HG02623 (cell line): ENCODE measurements at regions not wholly inside any gene's neighbourhood (a gene's known extent, or its start where the extent isn't known, plus 50 kb on each side); places are given as distances from the start of the nearest gene placed in this dataset.
"Not testable (repeated sequence)": the region's sequence is repeated elsewhere in the genome, so short reads cannot be mapped to it uniquely, and the experiment has no call there.

Experiments used
- ATAC-seq: cut with Tn5 transposase; IDR thresholded peaks from one replicate; pipeline ENCODE4 v1.9.1; 2021; ENCODE audit warnings: moderate library complexity; ENCODE audit not compliant: unreplicated experiment

DNA sequence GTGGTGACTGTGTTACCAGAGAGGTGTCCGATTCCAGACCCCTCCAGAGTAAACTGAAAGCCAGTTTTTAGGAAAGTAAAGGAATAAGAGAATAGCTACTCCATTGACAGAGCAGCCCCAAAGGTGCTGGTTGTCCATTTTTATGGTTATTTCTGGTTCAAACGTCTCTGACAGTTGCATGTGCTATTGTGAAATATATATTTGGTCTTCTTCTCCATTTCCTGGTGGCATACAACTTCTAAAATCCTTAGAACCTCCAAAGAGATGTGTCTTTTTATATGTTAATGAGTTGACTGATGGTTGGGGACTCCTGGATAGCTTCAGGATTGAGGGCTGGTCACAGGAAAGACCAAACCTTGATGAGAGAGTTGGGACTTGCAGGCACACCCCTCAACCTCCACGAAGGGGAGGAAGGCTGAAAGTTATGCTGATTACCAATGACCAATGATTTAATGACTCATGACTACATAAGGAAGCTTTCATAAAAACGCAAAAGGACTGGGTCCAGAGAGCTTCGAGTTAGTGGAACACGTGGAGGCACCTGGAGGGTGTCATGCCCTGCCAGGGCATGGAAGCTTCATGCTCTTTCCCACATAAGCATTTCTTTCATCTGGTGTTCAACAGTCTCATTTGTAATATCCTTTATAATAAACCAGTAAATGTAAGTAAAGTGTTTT lies 100.7 kb downstream of the SLC16A1 start:
- no peak for ATAC-seq

DNA sequence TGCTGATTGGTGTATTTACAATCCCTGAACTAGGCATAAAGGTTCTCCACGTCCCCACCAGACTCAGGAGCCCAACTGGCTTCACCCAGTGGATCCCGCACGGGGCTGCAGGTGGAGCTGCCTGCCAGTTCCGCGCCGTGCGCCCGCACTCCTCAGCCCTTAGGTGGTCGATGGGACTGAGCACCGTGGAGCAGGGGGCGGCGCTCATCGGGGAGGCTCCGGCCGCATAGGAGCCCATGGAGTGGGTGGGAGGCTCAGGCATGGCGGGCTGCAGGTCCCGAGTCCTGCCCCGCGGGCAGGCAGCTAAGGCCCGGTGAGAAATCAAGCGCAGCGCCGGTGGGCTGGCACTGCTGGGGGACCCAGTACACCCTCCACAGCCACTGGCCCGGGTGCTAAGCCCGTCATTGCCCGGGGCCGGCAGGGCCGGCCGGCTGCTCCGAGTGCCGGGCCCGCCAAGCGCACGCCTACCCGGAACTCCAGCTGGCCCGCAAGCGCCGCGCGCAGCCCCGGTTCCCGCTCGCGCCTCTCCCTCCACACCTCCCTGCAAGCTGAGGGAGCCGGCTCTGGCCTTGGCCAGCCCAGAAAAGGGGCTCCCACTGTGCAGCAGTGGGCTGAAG lies 101.5 kb downstream of the SLC16A1 start:
- not testable (repeated sequence) for ATAC-seq

DNA sequence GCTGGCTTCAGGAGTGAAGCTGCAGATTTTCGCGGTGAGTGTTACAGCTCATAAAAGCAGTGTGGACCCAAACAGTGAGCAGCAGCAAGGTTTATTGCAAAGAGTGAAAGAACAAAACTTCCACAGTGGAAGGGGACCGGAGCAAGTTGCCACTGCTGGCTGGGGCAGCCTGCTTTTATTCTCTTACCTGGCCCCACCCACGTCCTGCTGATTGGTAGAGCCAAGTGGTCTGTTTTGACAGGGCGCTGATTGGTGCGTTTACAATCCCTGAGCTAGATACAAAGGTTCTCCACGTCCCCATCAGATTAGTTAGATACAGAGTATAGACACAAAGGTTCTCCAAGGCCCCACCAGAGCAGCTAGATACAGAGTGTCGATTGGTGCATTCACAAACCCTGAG lies 102.1 kb downstream of the SLC16A1 start:
- not testable (repeated sequence) for ATAC-seq

DNA sequence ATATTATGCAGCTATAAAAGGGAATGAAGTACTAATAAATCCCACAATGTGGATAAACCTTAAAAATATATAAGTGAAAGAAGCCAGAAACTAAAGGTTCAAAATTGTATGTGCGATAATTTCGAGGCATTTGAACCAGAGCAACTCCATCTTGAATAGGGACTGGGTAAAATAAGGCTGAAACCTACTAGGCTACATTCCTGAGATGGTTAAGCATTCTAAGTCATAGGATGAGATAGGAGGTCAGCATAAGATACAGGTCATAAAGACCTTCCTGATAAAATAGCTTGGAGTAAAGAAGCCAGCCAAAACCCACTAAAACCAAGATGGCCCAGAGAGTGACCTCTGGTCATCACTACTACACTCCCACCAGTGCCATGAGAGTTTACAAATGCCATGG lies 103.1 kb downstream of the SLC16A1 start:
- no peak for ATAC-seq

DNA sequence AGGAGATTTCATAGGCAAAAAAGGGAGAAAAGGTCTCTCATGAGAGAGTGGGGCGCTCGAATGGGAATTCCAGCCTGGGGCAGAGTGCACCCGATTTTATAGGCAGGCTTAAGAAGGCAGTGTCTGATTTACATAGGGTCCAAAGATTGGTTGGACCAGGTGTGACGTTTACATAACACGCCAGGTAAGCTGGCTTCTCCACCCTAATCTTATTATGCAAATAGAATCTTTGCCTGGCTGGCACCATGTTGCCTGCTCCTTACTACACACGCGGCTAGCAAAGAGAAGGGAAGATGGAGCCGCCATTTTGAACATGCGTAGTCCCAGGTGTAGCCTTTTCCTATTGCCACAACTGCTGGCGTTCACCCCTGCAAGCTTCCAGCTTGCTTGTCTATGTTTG lies 103.7 kb downstream of the SLC16A1 start:
- ATAC-seq = no peak

DNA sequence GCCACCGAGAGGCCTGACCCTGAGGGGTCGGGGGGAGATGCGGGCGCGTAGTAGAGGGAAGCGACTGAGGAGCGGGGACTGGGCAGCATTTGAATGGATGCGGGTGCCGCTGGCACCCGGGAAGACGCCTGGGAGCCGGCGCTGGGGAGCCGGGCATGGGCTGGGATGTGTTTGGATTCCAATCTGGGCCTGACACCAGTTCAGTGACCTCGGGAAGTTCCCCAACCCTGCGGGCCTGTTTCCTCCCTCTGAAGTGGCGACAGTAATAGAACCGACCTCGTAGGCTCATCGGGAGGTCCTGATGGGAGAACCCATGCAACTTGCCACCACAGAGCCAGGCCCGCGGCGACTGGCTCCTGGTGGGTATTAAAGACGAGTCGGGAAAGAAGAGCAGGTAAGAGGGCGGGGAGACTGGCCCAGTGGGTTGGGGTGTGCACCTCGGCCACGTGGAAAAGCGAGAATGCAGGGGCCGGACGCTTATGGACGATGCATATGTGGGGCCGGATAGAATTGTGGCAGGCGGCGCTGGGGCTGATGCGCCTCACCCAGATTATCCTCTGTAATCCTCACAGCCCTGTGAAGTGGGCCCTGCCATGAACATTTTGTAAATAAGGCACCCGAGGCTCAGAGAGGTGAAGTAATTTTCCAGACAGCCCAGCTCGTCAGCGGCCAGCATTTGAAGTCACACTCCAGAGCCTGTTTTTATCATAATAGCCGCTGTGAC lies 105.8 kb downstream of the SLC16A1 start:
- no peak for ATAC-seq

DNA sequence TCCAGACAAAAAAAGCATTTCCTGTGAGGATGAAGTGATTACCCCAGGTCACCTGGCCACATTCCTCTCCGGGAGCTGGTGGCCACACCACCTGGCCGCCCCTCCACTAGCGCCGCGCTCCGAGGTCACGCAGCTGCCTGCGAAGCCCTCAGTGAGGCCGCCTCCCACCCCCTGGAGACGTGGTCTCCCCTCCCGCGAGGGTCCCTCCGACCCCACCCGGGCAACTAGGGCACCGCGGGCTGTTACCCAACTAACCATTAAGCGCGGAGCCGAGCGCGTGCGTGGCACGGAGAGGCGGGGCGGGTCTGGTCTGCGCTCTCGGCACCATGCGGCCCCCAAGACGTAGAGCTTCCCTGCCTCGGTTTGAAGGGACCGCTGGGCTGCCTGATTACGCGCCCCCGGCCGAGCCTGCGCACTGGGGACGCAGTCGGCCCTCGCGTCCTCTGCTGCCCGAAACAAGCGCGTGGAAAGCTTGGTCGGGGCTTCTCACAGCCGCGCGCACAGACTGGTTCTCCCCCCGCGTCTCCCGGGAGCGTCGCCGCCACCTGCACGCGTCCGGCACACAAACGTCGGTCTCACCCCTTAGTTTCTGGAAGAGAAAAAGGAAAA lies 106.5 kb downstream of the SLC16A1 start:
- ATAC-seq = no peak

DNA sequence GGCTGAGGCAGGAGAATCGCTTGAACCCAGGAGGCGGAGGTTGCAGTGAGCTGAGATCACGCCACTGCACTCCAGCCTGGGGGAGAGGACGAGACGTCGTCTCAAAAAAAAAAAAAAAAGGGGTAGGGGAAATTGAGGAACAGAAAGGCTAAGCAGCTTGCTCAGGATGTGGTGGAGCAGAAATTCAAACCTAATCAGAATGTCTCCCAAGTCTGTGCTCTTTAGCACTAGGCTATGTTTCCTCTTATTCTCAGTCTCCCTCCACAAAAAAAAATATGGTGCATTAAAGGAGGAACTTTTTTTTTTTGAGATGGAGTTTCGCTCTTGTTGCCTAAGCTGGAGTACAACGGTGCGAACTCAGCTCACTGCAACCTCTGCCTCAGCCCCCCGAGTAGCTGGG lies 114.2 kb downstream of the SLC16A1 start:
- no peak for ATAC-seq

DNA sequence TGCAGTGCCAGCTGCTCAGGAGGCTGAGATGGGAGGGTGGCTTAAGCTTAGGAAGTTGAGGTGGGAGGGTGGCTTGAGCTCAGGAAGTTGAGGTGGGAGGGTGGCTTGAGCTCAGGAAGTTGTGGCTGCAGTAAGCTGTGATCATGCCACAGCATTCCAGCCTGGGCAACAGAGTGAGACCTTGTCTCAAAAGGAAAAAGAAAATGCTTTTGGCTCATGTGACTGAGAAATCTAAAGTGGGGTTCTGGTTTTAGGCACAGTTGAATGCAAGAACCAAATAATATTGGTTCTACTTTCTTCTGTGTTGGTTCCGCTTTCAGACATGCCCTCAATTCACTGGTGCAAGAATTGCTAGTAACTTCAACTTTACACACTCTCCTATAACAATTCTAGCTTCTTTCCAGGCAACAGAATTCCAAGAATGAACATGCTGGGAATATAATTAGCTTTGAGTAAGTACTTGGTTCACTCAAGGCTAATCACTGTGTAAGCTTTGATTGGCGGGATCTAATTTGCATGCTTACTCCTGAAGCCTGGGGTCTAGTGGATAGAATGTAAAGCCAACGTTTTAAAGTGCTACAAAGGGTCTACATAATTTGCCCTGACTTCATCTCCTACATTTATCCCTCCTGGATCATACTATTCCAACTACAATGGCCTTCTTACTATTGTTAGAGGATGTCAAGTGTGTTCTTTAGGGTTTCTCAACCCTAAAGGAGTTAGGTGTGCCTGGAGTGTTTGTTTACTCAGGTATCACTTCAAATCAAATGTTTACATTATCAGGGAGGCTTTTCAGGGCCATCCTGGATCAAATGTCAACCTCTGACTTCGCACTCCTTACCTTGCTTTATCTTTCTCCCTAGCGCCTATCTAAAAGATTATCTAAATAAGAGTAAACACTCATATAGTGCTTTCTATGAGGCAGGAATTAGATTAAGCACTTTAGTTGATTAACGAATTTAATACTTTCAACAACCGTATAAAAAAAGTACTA lies 115.1 kb downstream of the SLC16A1 start:
- peak; percentile 66 for ATAC-seq

DNA sequence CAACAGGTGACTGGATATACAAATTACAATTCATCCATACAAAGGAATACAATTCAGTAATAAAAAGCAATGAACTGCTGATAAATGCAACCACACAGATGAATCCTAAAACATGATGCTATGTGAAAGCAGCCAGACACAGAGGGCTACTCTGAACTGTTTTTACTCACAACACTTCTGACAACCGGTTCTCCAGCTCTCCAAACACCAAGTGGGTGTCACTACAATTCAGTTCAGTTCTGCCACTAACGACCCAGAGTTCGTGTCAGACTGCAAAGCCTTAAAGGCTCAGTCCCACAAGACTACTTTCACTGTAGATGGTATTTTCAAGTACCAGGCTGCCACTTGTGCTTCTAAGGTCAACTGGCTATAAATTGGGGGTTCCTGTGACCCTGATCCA lies 119.4 kb downstream of the SLC16A1 start:
- no peak for ATAC-seq

DNA sequence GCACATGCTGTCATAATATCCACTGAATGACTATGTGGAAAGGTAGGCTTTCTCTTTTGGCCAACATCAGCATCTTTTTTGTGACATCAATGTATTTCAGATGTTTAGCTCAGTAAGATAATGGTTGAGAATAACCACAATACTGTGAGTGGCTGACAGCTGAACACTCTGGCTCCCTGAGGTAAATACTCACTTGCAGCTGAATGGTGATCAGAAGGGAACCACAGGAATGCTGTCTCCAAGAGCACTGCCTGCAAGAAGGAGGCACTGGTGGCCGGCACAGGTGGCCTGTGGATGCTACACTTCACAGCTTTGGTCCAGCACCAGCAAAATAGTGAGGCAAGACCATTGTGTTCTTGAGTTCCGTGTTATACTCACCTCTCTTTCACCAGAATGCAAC lies 118.7 kb upstream of the PPM1J start:
- ATAC-seq = no peak

DNA sequence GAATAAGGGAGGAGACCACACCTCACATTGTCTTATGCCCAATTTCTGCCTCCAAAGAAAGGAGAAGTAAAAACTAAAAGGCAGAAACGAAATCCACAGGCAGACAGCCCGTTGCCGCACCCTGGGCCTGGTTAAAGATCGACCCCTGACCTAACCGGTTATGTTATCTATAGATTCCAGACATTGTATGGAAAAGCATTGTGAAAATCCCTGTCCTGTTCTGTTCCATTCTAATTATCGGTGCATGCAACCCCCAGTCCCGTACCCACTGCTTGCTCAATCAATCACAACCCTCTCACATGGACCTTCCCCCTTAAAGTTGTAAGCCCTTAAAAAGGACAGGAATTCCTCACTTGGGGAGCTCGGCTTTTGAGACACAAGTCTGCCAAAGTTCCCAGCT lies 117.1 kb upstream of the PPM1J start:
- ATAC-seq = not testable (repeated sequence)

DNA sequence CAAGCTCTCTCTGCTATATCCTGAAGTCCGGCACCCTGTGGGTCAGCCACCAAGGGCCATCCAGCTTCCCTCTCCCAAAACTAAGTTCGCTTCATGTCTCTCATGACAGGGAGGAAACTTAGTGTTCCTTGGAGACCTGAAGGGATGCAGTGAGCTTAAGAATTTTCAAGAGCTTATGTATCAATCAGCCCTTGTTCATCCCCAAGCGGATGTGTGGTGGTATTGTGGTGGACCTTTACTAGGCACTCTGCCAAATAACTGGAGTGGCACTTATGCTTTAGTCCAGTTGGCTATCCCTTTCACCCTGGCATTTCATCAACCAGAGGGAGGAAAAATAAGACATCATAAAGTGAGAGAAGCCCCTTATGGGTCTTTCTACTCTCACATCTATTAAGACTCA lies 114.6 kb upstream of the PPM1J start:
- ATAC-seq = not testable (repeated sequence)

DNA sequence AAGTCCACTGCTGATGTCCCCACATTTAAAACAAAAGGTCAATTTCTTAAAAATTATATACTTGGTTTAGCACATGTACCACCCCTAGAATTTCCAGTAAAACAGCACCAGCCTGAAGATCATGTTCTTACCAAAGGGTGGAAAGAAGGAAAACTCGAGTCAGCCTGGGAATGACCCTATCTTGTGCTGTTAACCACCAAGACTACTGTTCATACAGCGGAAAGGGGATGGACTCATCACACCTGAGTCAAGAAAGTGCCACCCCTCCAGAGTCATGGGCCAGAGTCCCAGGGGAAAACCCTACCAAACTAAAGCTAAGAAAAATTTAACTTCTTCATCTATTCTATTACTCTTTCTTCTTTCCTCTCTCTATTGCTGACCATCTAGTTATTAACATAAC lies 113.6 kb upstream of the PPM1J start:
- no peak for ATAC-seq

DNA sequence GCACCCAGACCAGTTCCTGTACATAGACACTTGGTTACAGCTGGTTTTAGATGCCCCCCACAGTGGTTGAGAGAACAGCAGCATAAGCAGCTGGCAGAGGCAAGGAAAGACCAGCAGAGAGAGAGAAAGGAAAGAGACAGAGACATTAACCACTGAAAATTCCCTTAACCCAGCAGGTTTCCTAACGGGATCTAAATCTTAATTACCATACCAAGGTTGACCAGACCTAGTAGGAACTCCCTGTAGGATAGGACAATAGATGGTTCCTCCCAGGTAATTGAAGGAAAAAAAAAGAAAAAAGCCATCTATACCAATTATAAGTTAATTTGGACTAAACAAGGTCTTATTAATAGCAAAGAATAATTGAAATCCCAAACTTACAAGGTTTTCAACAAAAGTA lies 112.3 kb upstream of the PPM1J start:
- ATAC-seq = not testable (repeated sequence)

DNA sequence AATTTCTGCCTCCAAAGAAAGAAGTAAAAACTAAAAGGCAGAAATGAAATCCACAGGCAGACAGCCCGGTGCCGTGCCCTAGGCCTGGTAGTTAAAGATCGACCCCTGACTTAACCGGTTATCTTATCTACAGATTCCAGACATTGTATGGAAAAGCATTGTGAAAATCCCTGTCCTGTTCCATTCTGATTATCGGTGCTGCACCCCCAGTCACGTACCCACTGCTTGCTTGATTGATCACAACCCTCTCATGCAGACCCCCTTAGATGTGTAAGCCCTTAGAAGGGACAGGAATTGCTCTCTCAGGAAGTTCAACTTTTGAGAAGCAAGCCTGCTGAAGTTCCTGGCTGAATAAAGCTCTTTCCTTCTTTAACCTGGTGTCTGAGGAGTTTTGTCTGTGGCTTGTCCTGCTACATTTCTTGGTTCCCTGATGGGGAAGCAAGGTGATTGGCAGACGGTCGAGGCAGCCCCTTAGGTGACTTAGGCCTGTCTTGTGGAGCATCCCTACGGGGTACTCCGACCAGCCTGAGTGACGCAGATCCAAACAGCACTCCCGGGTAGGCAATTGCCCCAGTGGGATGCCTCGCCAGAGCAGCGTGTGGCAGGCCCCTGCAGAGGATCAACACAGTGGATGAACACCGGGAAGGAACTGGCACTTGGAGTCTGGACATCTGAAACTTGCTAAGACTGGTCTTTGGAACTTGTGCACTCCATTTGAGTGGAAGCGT lies 111.2 kb upstream of the PPM1J start:
- no peak for ATAC-seq

DNA sequence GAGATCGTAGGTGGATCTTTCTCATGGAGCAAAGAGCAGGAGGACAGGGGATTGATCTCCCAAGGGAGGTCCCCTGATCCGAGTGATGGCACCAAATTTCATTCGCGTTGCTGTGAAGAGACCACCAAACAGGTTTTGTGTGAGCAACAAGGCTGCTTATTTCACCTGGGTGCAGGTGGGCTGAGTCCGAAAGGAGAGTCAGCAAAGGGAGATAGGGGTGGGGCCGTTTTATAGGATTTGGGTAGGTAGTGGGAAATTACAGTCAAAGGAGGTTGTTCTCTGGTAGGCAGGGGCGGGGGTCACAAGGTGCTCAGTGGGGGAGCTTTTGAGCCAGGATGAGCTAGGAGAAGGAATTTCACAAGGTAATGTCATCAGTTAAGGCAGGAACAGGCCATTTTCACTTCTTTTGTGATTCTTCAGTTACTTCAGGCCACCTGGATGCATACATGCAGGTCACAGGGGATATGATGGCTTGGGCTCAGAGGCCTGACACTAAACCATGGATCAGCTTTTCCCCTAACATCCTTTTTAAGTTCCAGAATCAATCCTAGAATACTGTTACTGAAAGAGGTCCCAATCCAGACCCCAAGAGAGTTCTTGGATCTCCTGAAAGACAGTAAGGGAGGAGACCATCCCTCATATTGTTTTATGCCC lies 110.6 kb upstream of the PPM1J start:
- not testable (repeated sequence) for ATAC-seq

DNA sequence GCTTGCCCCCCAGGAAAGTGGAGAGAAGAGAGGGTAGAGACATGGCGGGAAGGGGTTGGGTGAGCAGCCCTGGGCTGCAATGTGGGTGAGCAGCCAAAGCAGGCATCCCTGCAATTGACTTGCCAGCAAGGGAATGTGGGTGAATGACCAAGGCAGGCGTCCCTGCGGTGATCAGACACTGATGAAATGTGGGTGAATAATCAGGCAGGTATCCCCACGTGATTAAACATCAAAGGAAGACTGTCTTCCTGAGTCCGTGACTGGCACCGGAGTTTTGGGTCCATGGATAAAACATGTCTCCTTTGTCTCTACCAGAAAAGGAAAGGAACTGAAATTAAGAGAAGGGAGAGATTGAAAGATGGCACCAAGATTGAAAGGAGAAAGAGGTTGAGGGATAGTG lies 109.9 kb upstream of the PPM1J start:
- ATAC-seq = not testable (repeated sequence)

DNA sequence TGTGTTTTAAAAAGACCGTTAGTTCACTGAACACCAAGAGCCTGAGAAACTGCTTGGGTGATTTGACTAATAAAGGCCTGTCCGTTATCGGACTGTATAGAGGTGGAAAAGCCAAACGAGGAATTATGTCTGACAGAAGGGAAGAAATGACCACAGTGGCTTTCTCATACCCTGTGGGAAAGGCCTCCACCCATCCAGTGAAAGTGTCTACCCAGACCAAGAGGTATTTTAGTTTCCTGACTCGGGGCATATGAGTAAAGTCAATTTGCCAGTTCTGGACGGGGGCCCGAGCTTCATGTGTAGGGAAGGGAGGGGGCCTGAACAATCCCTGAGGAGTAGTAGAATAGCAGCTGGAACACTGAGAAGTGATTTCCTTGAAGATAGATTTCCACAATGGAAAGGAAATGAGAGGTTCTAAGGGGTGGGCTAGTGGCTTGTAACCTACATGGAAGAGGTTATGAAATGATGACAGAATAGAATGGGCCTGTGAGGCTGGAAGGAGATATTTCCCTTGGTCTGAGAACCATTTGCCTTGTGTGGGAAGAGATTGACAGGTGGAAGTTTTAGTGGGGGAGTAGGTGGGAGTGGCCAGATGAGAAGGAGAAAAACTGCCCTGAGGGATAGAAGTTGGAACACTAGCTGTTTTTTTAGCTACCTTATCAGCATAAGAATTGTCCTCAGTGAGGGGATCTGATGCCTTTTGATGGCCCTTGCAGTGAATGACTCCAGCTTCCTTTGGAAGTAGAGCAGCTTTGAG lies 106.4 kb upstream of the PPM1J start:
- not testable (repeated sequence) for ATAC-seq
